A549 (cell line): ENCODE measurements at regions not wholly inside any gene's neighbourhood (a gene's known extent, or its start where the extent isn't known, plus 50 kb on each side); places are given as distances from the start of the nearest gene placed in this dataset.

Experiments used
- ATAC-seq, 2 experiments: fragments of 200-7000 bp in 1 of 2; fragments of >200 bp in 1 of 2; cut with Nextera tagmentation in 1 of 2; cut with Tn5 transposase in 1 of 2; 3 replicates each; pipeline versions ENCODE4 v1.8.0 to v1.9.1; 2018 to 2020; ENCODE audit warnings: mild to moderate bottlenecking in 1 of 2, moderate library complexity in 1 of 2
- CTCF ChIA-PET: fragments of 300-600 bp; sonication (Branson Sonifier 250); formaldehyde crosslinking; extraction: SDS; loops from one replicate; lab custom pipeline; 2021; ENCODE audit warnings: antibody characterized with exemption, inconsistent platforms; lab: Yijun Ruan, JAX
- POLR2A ChIA-PET: fragments of 350-600 bp; formaldehyde crosslinking; extraction: SDS; loops from one replicate; lab custom pipeline; 2021; ENCODE audit warnings: antibody characterized with exemption, inconsistent platforms; lab: Yijun Ruan, JAX
- DNase-seq, 2 experiments: peaks; one replicate each; pipeline versions ENCODE4 v3.0.0 to v3.0.0-alpha.2; 2011 to 2016; ENCODE audit warnings: low read depth in 1 of 2, low spot score in 1 of 2
- FAIRE-seq: peaks from 2 replicates; lab custom pipeline; 2011; peaks lifted over from hg19 to GRCh38; lab: Jason Lieb, UNC
- H3K27ac ChIP-seq, 2 experiments: fragments of >200 bp; sonication (Bioruptor Twin); formaldehyde crosslinking; 3 replicates each; pipeline ENCODE4 v1.5.1; 2016 to 2017
- H3K4me1 ChIP-seq: fragments of >200 bp; sonication (Bioruptor Twin); formaldehyde crosslinking; 3 replicates; pipeline ENCODE4 v1.6.1; 2016
- H3K4me2 ChIP-seq: fragments of >200 bp; sonication (Bioruptor Twin); formaldehyde crosslinking; 3 replicates; pipeline ENCODE4 v1.6.1; 2016
- H3K4me3 ChIP-seq: fragments of >200 bp; sonication (Bioruptor Twin); formaldehyde crosslinking; 3 replicates; pipeline ENCODE4 v1.5.1; 2016
- H3K9me3 ChIP-seq: fragments of >200 bp; sonication (Bioruptor Twin); formaldehyde crosslinking; 3 replicates; pipeline ENCODE4 v1.6.1; 2016
- CBX2 ChIP-seq: fragments of 200-600 bp; sonication (generic); IDR thresholded peaks from 2 replicates; pipeline ENCODE4 v1.6.1; 2016; ENCODE audit warnings: low read depth, mild to moderate bottlenecking, borderline replicate concordance
- CTCF ChIP-seq: fragments of >200 bp; sonication (Bioruptor Twin); formaldehyde crosslinking; IDR thresholded peaks from 3 replicates; pipeline ENCODE4 v1.5.1; 2016
- E2F6 ChIP-seq: IDR thresholded peaks from 2 replicates; pipeline ENCODE4 v1.6.1; 2012; ENCODE audit warnings: low read depth, borderline replicate concordance
- EHF ChIP-seq: fragments of 250-450 bp; sonication (Bioruptor Pico); IDR thresholded peaks from 2 replicates; pipeline ENCODE4 v1.5.0; 2020; ENCODE audit warnings: mild to moderate bottlenecking
- ELK1 ChIP-seq: fragments of 150-350 bp; IDR thresholded peaks from 2 replicates; pipeline ENCODE4 v1.6.1; 2014; ENCODE audit warnings: low read depth, mild to moderate bottlenecking, low read length
- EP300 ChIP-seq, 2 experiments: fragments of >200 bp; sonication (Bioruptor Twin); formaldehyde crosslinking; IDR thresholded peaks; 2 replicates in 1 of 2; 3 replicates in 1 of 2; pipeline ENCODE4 v1.6.1; 2016 to 2017
- FOSB ChIP-seq: fragments of 250-450 bp; sonication (Bioruptor Pico); IDR thresholded peaks from 2 replicates; pipeline ENCODE4 v1.5.0; 2020; ENCODE audit warnings: mild to moderate bottlenecking, moderate library complexity
- FOSL2 ChIP-seq, 2 experiments: fragments of 450-650 bp in 1 of 2; fragments of >200 bp in 1 of 2; sonication (Bioruptor Twin) in 1 of 2; formaldehyde crosslinking; IDR thresholded peaks; 2 replicates each; pipeline versions ENCODE4 v1.5.0 to v1.6.1; 2016 to 2020; ENCODE audit warnings: mild to moderate bottlenecking in 1 of 2, moderate library complexity in 1 of 2
- HDAC2 ChIP-seq: fragments of 200-600 bp; sonication (generic); IDR thresholded peaks from 2 replicates; pipeline ENCODE4 v1.6.1; 2016
- HOXA7 ChIP-seq: fragments of 250-450 bp; sonication (Bioruptor Pico); IDR thresholded peaks from 2 replicates; pipeline ENCODE4 v1.5.0; 2020; ENCODE audit warnings: mild to moderate bottlenecking, moderate library complexity
- KDM1A ChIP-seq: fragments of 200-600 bp; sonication (generic); IDR thresholded peaks from 2 replicates; pipeline ENCODE4 v1.6.1; 2016; ENCODE audit warnings: low read depth, mild to moderate bottlenecking
- KDM5A ChIP-seq: fragments of 200-600 bp; sonication (generic); IDR thresholded peaks from 2 replicates; pipeline ENCODE4 v1.6.1; 2016; ENCODE audit warnings: antibody characterized with exemption, mild to moderate bottlenecking
- MYC ChIP-seq: IDR thresholded peaks from 2 replicates; pipeline ENCODE4 v1.6.1; 2012; ENCODE audit warnings: mild to moderate bottlenecking, inconsistent platforms, low read length, improper control_type of control experiment, borderline replicate concordance
- POLR2A ChIP-seq: IDR thresholded peaks from 2 replicates; pipeline ENCODE4 v1.6.1; 2012; ENCODE audit warnings: mild to moderate bottlenecking, low read length
- RARB ChIP-seq: fragments of 250-450 bp; sonication (Bioruptor Pico); IDR thresholded peaks from 2 replicates; pipeline ENCODE4 v1.8.0; 2021; ENCODE audit warnings: mild to moderate bottlenecking, moderate library complexity
- REST ChIP-seq: fragments of 200-600 bp; sonication (generic); IDR thresholded peaks from 2 replicates; pipeline ENCODE4 v1.6.1; 2016; ENCODE audit warnings: antibody characterized with exemption, mild to moderate bottlenecking, moderate library complexity
- RNF2 ChIP-seq: fragments of 200-600 bp; sonication (generic); IDR thresholded peaks from 2 replicates; pipeline ENCODE4 v1.6.1; 2016; ENCODE audit warnings: low read depth, mild to moderate bottlenecking, antibody characterized with exemption, moderate library complexity, borderline replicate concordance
- SMC3 ChIP-seq: fragments of >200 bp; sonication (Bioruptor Twin); formaldehyde crosslinking; IDR thresholded peaks from 3 replicates; pipeline ENCODE4 v1.6.1; 2018; ENCODE audit warnings: inconsistent platforms
- TP53 ChIP-seq: fragments of 250-450 bp; sonication (Bioruptor Pico); IDR thresholded peaks from 2 replicates; pipeline ENCODE4 v1.5.0; 2021; ENCODE audit warnings: mild to moderate bottlenecking, moderate library complexity
- USF2 ChIP-seq: fragments of 450-650 bp; IDR thresholded peaks from 2 replicates; pipeline ENCODE4 v1.6.1; 2014; ENCODE audit warnings: antibody characterized with exemption
- ZFP36 ChIP-seq: fragments of 450-650 bp; IDR thresholded peaks from 2 replicates; pipeline ENCODE4 v1.6.1; 2014; ENCODE audit warnings: borderline replicate concordance; ENCODE audit not compliant: partially characterized antibody
- WGBS: methylation state at CpG from one replicate; pipeline ENCODE4 v1.1.6; 2017; ENCODE audit errors: missing lambda C conversion rate; 5-methylcytosine and 5-hydroxymethylcytosine counted together

- TF ChIP-seq RNF2 (no peak), CTCF (no peak), KDM5A (no peak)
These were observed 324.0 kb downstream of the RPS6KC1 start (continued) for GRCh38 chr1:213375002-213375401.

- no peak for ATAC-seq
- Histone ChIP-seq H3K4me2 (no peak overlapping the region), H3K4me1 (no peaks in the 10 kb centered on the region), H3K4me3 (no peak overlapping the region), H3K27ac (no peak overlapping the region), H3K9me3 (no peaks in the 10 kb centered on the region)
- CTCF ChIA-PET: interaction anchor here (1.1 kb wide), 1 partner anchor 12 kb away, joined by 3 read pairs; no protein-coding TSS in a partner anchor
- no peak for DNase-seq
- FAIRE-seq: no peak
- TF ChIP-seq EP300 (IDR thresholded peaks at IDR 0.05) (no peak), HDAC2 (no peak), RARB (CRISPR knock-in tag) (no peak), ZFP36 (no peak), USF2 (no peak), FOSL2 (IDR thresholded peaks at IDR 0.05) (no peak), FOSL2 (CRISPR knock-in tag; IDR thresholded peaks at IDR 0.05) (no peak), EHF (no peak), E2F6 (no peak), HOXA7 (no peak), SMC3 (no peak), FOSB (CRISPR knock-in tag) (no peak), ELK1 (no peak), REST (no peak), KDM5A (no peak), TP53 (CRISPR knock-in tag) (no peak), CBX2 (no peak), POLR2A (no peak), MYC (no peak), KDM1A (no peak)
- POLR2A ChIA-PET: no interaction called here
- 32% methylated on average over 8 of the region's 8 CpGs for WGBS
These were observed 325.9 kb downstream of the RPS6KC1 start for GRCh38 chr1:213376862-213377372.
